GM23338 (cell line): ENCODE measurements at regions not wholly inside any gene's neighbourhood (a gene's known extent, or its start where the extent isn't known, plus 50 kb on each side); places are given as distances from the start of the nearest gene placed in this dataset.

Experiments
- ATAC-seq: fragments of 200-7000 bp; cut with Tn5 transposase; 3 replicates; pipeline ENCODE4 v1.9.1; 2020
- DNase-seq: peaks from one replicate; pipeline ENCODE4 v3.0.0-alpha.2; 2015; ENCODE audit warnings: low spot score
- H2AFZ ChIP-seq: fragments of 200-600 bp; sonication (generic); 2 replicates; pipeline ENCODE4 v1.8.0; 2016; ENCODE audit warnings: antibody characterized with exemption, mild to moderate bottlenecking, moderate library complexity
- H3F3A ChIP-seq: fragments of 200-600 bp; sonication (generic); replicated peaks from 2 replicates; pipeline ENCODE4 v1.8.0; 2017; ENCODE audit warnings: antibody characterized with exemption, mixed run types, low read depth
- H3K27ac ChIP-seq: fragments of 200-600 bp; sonication (generic); 2 replicates; pipeline ENCODE4 v1.6.1; 2016; ENCODE audit warnings: low read depth
- H3K27me3 ChIP-seq: fragments of 200-600 bp; sonication (generic); 2 replicates; pipeline ENCODE4 v1.8.0; 2016; ENCODE audit warnings: mild to moderate bottlenecking, mixed run types, moderate library complexity; ENCODE audit not compliant: insufficient read depth
- H3K36me3 ChIP-seq: fragments of 200-600 bp; sonication (generic); 2 replicates; pipeline ENCODE4 v1.8.0; 2016; ENCODE audit warnings: mild to moderate bottlenecking; ENCODE audit not compliant: insufficient read depth
- H3K4me1 ChIP-seq: fragments of 200-600 bp; sonication (generic); 2 replicates; pipeline ENCODE4 v1.8.0; 2016; ENCODE audit warnings: mild to moderate bottlenecking, moderate library complexity; ENCODE audit not compliant: insufficient read depth
- H3K4me2 ChIP-seq: fragments of 200-600 bp; sonication (generic); 2 replicates; pipeline ENCODE4 v1.7.1; 2017; ENCODE audit warnings: mixed run types
- H3K4me3 ChIP-seq: fragments of 200-600 bp; sonication (generic); 2 replicates; pipeline ENCODE4 v1.6.1; 2016; ENCODE audit warnings: mixed run types
- H3K79me2 ChIP-seq: fragments of 200-600 bp; sonication (generic); replicated peaks from 2 replicates; pipeline ENCODE4 v1.8.0; 2017; ENCODE audit warnings: mild to moderate bottlenecking; ENCODE audit not compliant: insufficient read depth
- H3K9me2 ChIP-seq: fragments of 200-600 bp; sonication (generic); 2 replicates; pipeline ENCODE4 v1.8.0; 2017; ENCODE audit not compliant: insufficient read depth
- H4K20me1 ChIP-seq: fragments of 200-600 bp; sonication (generic); replicated peaks from 2 replicates; pipeline ENCODE4 v1.8.0; 2017; ENCODE audit warnings: mild to moderate bottlenecking; ENCODE audit not compliant: insufficient read depth
- H3K27ac Mint-ChIP-seq: 2 replicates; pipeline ENCODE4 v1.8.0; 2020; ENCODE audit warnings: inconsistent platforms, mild to moderate bottlenecking, moderate library complexity, mixed read lengths
- H3K27me3 Mint-ChIP-seq: 3 replicates; pipeline ENCODE4 v1.8.0; 2022; ENCODE audit warnings: low read depth, mild to moderate bottlenecking, moderate library complexity, mixed read lengths, inconsistent platforms; ENCODE audit not compliant: insufficient read depth, poor library complexity
- H3K36me3 Mint-ChIP-seq: 3 replicates; pipeline ENCODE4 v1.8.0; 2021; ENCODE audit warnings: low read depth, mild to moderate bottlenecking, inconsistent platforms, moderate library complexity, mixed read lengths
- H3K4me1 Mint-ChIP-seq: 3 replicates; pipeline ENCODE4 v1.8.0; 2020; ENCODE audit warnings: mild to moderate bottlenecking, inconsistent platforms, mixed read lengths
- H3K4me3 Mint-ChIP-seq: 3 replicates; pipeline ENCODE4 v1.8.0; 2021; ENCODE audit warnings: moderate library complexity, mild to moderate bottlenecking, inconsistent platforms, mixed read lengths
- H3K9me3 Mint-ChIP-seq: 3 replicates; pipeline ENCODE4 v1.8.0; 2020; ENCODE audit warnings: moderate library complexity, mild to moderate bottlenecking, inconsistent platforms, mixed read lengths
- CREB1 ChIP-seq: fragments of 250-450 bp; sonication (Bioruptor Pico); IDR thresholded peaks from 2 replicates; pipeline ENCODE4 v1.5.0; 2020; ENCODE audit warnings: low read depth, mild to moderate bottlenecking, moderate library complexity
- CTCF ChIP-seq, 2 experiments: fragments of 200-600 bp in 1 of 2; sonication (generic) in 1 of 2; conservative IDR thresholded peaks; 2 replicates each; pipeline versions ENCODE4 v1.5.1 to v1.6.1; 2016 to 2017; ENCODE audit warnings: antibody characterized with exemption in 2 of 2, low read depth in 2 of 2, mild to moderate bottlenecking in 2 of 2, moderate library complexity in 1 of 2
- EZH2 ChIP-seq: fragments of 200-600 bp; sonication (generic); IDR thresholded peaks from one replicate; pipeline ENCODE4 v1.8.0; 2017; ENCODE audit warnings: antibody characterized with exemption, mild to moderate bottlenecking, low read depth; ENCODE audit not compliant: unreplicated experiment
- EZH2phosphoT487 ChIP-seq: fragments of 200-600 bp; sonication (generic); IDR thresholded peaks from one replicate; pipeline ENCODE4 v1.8.1; 2018; ENCODE audit warnings: antibody characterized with exemption; ENCODE audit not compliant: unreplicated experiment
- JUNB ChIP-seq: IDR thresholded peaks from one replicate; pipeline ENCODE4 v1.6.1; 2016; ENCODE audit warnings: antibody characterized with exemption; ENCODE audit not compliant: unreplicated experiment
- NANOG ChIP-seq: IDR thresholded peaks from 2 replicates; pipeline ENCODE4 v1.6.1; 2016; ENCODE audit warnings: antibody characterized with exemption, borderline replicate concordance
- REST ChIP-seq: IDR thresholded peaks from one replicate; pipeline ENCODE4 v1.6.1; 2018; ENCODE audit warnings: antibody characterized with exemption; ENCODE audit not compliant: unreplicated experiment
- STAT1 ChIP-seq: IDR thresholded peaks from one replicate; pipeline ENCODE4 v1.6.1; 2016; ENCODE audit warnings: antibody characterized with exemption; ENCODE audit not compliant: unreplicated experiment
- ZNF114 ChIP-seq: fragments of 250-450 bp; sonication (Bioruptor Pico); IDR thresholded peaks from 2 replicates; pipeline ENCODE4 v1.5.0; 2020; ENCODE audit warnings: mild to moderate bottlenecking, moderate library complexity
- ZNF331 ChIP-seq: fragments of 250-450 bp; sonication (Bioruptor Pico); IDR thresholded peaks from 2 replicates; pipeline ENCODE4 v1.5.0; 2020; ENCODE audit warnings: low read depth, mild to moderate bottlenecking, moderate library complexity
- TF ChIP-seq, protein P1 (sequence below): IDR thresholded peaks from 2 replicates; pipeline ENCODE4 v1.6.1; 2016; ENCODE audit warnings: antibody characterized with exemption
- TF ChIP-seq, protein P2 (sequence below): fragments of 250-450 bp; sonication (Bioruptor Pico); IDR thresholded peaks from 2 replicates; pipeline ENCODE4 v1.5.0; 2020; ENCODE audit warnings: mild to moderate bottlenecking, moderate library complexity

GRCh38 chr14:38556252-38556651 is 300.4 kb upstream of the CLEC14A start (continued):
- TF ChIP-seq REST, result no peak
- TF ChIP-seq EZH2, result no peak
- no peak for TF ChIP-seq EZH2phosphoT487
- no peak for TF ChIP-seq ZNF331 (CRISPR knock-in tag)
- TF ChIP-seq CTCF (conservative IDR thresholded peaks at IDR 0.05; ENCODE audit: low read depth in 2 of 2), result no peak
- TF ChIP-seq ZNF114 (CRISPR knock-in tag), result no peak
- TF ChIP-seq, protein P1, sequence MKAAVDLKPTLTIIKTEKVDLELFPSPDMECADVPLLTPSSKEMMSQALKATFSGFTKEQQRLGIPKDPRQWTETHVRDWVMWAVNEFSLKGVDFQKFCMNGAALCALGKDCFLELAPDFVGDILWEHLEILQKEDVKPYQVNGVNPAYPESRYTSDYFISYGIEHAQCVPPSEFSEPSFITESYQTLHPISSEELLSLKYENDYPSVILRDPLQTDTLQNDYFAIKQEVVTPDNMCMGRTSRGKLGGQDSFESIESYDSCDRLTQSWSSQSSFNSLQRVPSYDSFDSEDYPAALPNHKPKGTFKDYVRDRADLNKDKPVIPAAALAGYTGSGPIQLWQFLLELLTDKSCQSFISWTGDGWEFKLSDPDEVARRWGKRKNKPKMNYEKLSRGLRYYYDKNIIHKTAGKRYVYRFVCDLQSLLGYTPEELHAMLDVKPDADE, result no peak
- TF ChIP-seq CREB1, result no peak
- TF ChIP-seq STAT1, result no peak
- TF ChIP-seq NANOG, result no peak

- H2AFZ ChIP-seq, result peak overlapping the region; percentile 87
These were observed 298.1 kb upstream of the CLEC14A start for GRCh38 chr14:38554026-38554425.

More at GRCh38 chr14:38554026-38554425, 298.1 kb upstream of the CLEC14A start:
- no peaks in the 10 kb centered on the region for H3K27me3 Mint-ChIP-seq
- H3K4me1 Mint-ChIP-seq, result peaks cover 16% of the 10 kb centered on the region; the same call in 2 of the 3 replicates
- DNase-seq, result no peak
- H3K27ac Mint-ChIP-seq, result peak overlapping the region; percentile 22; the same call in 1 of the 2 replicates
- H3K4me3 Mint-ChIP-seq, result no peak overlapping the region
- TF ChIP-seq STAT1 (no peak), EZH2 (no peak), JUNB (no peak), EZH2phosphoT487 (no peak), NANOG (no peak)
- TF ChIP-seq, protein P2, sequence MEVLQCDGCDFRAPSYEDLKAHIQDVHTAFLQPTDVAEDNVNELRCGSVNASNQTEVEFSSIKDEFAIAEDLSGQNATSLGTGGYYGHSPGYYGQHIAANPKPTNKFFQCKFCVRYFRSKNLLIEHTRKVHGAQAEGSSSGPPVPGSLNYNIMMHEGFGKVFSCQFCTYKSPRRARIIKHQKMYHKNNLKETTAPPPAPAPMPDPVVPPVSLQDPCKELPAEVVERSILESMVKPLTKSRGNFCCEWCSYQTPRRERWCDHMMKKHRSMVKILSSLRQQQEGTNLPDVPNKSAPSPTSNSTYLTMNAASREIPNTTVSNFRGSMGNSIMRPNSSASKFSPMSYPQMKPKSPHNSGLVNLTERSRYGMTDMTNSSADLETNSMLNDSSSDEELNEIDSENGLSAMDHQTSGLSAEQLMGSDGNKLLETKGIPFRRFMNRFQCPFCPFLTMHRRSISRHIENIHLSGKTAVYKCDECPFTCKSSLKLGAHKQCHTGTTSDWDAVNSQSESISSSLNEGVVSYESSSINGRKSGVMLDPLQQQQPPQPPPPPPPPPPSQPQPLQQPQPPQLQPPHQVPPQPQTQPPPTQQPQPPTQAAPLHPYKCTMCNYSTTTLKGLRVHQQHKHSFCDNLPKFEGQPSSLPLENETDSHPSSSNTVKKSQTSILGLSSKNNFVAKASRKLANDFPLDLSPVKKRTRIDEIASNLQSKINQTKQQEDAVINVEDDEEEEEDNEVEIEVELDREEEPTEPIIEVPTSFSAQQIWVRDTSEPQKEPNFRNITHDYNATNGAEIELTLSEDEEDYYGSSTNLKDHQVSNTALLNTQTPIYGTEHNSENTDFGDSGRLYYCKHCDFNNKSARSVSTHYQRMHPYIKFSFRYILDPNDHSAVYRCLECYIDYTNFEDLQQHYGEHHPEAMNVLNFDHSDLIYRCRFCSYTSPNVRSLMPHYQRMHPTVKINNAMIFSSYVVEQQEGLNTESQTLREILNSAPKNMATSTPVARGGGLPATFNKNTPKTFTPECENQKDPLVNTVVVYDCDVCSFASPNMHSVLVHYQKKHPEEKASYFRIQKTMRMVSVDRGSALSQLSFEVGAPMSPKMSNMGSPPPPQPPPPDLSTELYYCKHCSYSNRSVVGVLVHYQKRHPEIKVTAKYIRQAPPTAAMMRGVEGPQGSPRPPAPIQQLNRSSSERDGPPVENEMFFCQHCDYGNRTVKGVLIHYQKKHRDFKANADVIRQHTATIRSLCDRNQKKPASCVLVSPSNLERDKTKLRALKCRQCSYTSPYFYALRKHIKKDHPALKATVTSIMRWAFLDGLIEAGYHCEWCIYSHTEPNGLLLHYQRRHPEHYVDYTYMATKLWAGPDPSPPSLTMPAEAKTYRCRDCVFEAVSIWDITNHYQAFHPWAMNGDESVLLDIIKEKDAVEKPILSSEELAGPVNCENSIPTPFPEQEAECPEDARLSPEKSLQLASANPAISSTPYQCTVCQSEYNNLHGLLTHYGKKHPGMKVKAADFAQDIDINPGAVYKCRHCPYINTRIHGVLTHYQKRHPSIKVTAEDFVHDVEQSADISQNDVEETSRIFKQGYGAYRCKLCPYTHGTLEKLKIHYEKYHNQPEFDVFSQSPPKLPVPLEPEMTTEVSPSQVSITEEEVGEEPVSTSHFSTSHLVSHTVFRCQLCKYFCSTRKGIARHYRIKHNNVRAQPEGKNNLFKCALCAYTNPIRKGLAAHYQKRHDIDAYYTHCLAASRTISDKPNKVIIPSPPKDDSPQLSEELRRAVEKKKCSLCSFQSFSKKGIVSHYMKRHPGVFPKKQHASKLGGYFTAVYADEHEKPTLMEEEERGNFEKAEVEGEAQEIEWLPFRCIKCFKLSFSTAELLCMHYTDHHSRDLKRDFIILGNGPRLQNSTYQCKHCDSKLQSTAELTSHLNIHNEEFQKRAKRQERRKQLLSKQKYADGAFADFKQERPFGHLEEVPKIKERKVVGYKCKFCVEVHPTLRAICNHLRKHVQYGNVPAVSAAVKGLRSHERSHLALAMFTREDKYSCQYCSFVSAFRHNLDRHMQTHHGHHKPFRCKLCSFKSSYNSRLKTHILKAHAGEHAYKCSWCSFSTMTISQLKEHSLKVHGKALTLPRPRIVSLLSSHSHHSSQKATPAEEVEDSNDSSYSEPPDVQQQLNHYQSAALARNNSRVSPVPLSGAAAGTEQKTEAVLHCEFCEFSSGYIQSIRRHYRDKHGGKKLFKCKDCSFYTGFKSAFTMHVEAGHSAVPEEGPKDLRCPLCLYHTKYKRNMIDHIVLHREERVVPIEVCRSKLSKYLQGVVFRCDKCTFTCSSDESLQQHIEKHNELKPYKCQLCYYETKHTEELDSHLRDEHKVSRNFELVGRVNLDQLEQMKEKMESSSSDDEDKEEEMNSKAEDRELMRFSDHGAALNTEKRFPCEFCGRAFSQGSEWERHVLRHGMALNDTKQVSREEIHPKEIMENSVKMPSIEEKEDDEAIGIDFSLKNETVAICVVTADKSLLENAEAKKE (CRISPR knock-in tag), result no peak
- peaks cover 5% of the 10 kb centered on the region; the same call in 1 of the 2 replicates for H3K4me1 ChIP-seq
- no peak overlapping the region for H3K4me2 ChIP-seq
- H3K27me3 ChIP-seq, result no peaks in the 10 kb centered on the region
- no peaks in the 10 kb centered on the region for H3F3A ChIP-seq
- no peak for ATAC-seq
- 0 out of 2 replicates have a peak, but pooled peaks cover 3% of the 10 kb centered on the region for H3K9me2 ChIP-seq
- H3K4me3 ChIP-seq, result no peak overlapping the region
- peaks cover 6% of the 10 kb centered on the region; the same call in 1 of the 2 replicates for H3K36me3 ChIP-seq
- peaks cover 19% of the 10 kb centered on the region for H3K9me3 Mint-ChIP-seq
- H4K20me1 ChIP-seq, result no peaks in the 10 kb centered on the region
- no peak overlapping the region for H3K27ac ChIP-seq
- no peaks in the 10 kb centered on the region for H3K79me2 ChIP-seq
- H3K36me3 Mint-ChIP-seq, result peaks cover 13% of the 10 kb centered on the region
